Left ventricle myocardium inferior (tissue), 1 donor: ENCODE measurements at regions not wholly inside any gene's neighbourhood (a gene's known extent, or its start where the extent isn't known, plus 50 kb on each side); places are given as distances from the start of the nearest gene placed in this dataset.

Experiments
- DNase-seq: peaks from one replicate; pipeline ENCODE4 v3.0.0-alpha.2; 2020
- H3K27ac ChIP-seq: fragments of 200-600 bp; replicated peaks from 2 replicates; pipeline ENCODE4 v1.8.0; 2021
- H3K27me3 ChIP-seq: fragments of 200-600 bp; 2 replicates; pipeline ENCODE4 v1.8.0; 2021; ENCODE audit warnings: low read depth
- H3K36me3 ChIP-seq: fragments of 200-600 bp; 2 replicates; pipeline ENCODE4 v1.8.0; 2021
- H3K4me1 ChIP-seq: fragments of 200-600 bp; 2 replicates; pipeline ENCODE4 v1.8.0; 2021
- H3K4me3 ChIP-seq: fragments of 200-600 bp; 2 replicates; pipeline ENCODE4 v1.8.0; 2021; ENCODE audit warnings: mild to moderate bottlenecking, moderate library complexity
- H3K9me3 ChIP-seq: fragments of 200-600 bp; replicated peaks from 2 replicates; pipeline ENCODE4 v1.8.0; 2021
- intact Hi-C: fragments of 100-400 bp; cut with micrococcal nuclease; formaldehyde crosslinking; loops from one replicate; pipeline ENCODE4 v1.11.0; 2022
- TF ChIP-seq, protein P1 (sequence below): fragments of 200-600 bp; IDR thresholded peaks from 2 replicates; pipeline ENCODE4 v1.8.0; 2021; ENCODE audit warnings: antibody characterized with exemption, mild to moderate bottlenecking, borderline replicate concordance
- donor health status: DM: no; HTN: yes; CAD: no; lungs with severe emphysema.

DNA sequence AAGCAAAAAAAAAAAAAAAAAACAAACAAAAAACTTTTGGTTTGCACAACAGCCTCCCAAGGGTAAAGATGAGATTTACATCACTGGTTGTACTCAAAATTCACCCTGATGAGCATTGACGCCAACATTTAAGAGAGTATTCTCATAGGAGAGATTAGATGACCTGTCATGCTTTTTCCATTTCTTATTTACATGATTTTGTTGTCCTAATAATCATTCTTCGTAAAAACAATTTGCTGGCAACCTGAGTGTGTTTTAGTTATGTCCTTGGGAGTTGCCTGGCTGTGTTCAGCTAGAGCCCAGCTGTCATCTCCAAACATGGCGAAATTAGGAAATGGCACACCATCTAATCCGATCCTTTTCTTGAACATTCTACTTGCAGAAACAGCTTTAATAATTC, 186.4 kb upstream of the MRPS30 start:
- intact Hi-C loops = no loop called here
- H3K27me3 ChIP-seq = no peaks in the 10 kb centered on the region
- no peak overlapping the region for H3K27ac ChIP-seq

GRCh38 chr5:44619875-44620610, 188.7 kb upstream of the MRPS30 start:
- TF ChIP-seq, protein P1, sequence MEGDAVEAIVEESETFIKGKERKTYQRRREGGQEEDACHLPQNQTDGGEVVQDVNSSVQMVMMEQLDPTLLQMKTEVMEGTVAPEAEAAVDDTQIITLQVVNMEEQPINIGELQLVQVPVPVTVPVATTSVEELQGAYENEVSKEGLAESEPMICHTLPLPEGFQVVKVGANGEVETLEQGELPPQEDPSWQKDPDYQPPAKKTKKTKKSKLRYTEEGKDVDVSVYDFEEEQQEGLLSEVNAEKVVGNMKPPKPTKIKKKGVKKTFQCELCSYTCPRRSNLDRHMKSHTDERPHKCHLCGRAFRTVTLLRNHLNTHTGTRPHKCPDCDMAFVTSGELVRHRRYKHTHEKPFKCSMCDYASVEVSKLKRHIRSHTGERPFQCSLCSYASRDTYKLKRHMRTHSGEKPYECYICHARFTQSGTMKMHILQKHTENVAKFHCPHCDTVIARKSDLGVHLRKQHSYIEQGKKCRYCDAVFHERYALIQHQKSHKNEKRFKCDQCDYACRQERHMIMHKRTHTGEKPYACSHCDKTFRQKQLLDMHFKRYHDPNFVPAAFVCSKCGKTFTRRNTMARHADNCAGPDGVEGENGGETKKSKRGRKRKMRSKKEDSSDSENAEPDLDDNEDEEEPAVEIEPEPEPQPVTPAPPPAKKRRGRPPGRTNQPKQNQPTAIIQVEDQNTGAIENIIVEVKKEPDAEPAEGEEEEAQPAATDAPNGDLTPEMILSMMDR = no peak
- intact Hi-C loops = no loop called here
- no peak overlapping the region for H3K27ac ChIP-seq
- no peak for DNase-seq
- no peaks in the 10 kb centered on the region for H3K4me1 ChIP-seq
- no peaks in the 10 kb centered on the region for H3K9me3 ChIP-seq
- no peaks in the 10 kb centered on the region for H3K27me3 ChIP-seq
- no peaks in the 10 kb centered on the region for H3K36me3 ChIP-seq
- H3K4me3 ChIP-seq = no peak overlapping the region

More for the DNA sequence above, 186.4 kb upstream of the MRPS30 start:
- no peaks in the 10 kb centered on the region for H3K4me1 ChIP-seq
- TF ChIP-seq, protein P1 = no peak
- no peaks in the 10 kb centered on the region for H3K36me3 ChIP-seq
- no peak for DNase-seq
- H3K9me3 ChIP-seq = no peaks in the 10 kb centered on the region
- no peak overlapping the region for H3K4me3 ChIP-seq

DNA sequence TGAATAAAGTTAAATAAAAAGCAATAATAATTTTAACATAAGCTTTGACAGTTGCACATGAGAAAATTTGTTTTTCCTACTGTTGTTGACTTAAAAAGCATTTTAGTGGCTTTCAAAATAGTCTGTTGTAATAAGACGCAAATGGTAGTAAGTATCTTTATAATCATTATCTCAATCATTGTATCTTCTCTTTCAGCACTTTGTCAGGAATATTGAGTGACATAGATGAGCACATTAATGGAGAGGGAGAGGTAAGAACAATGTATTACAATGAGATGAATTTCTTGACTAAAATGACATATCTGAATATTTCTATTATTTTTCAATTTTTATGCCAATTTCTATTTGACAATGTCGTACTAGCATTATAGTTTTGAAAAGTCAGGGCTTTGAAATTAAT, 193.9 kb upstream of the MRPS30 start:
- H3K4me3 ChIP-seq = no peak overlapping the region
- no peak for DNase-seq
- TF ChIP-seq, protein P1 = no peak
- no peaks in the 10 kb centered on the region for H3K9me3 ChIP-seq
- intact Hi-C loops = no loop called here
- no peaks in the 10 kb centered on the region for H3K36me3 ChIP-seq
- H3K27ac ChIP-seq = no peak overlapping the region
- no peaks in the 10 kb centered on the region for H3K4me1 ChIP-seq
- no peaks in the 10 kb centered on the region for H3K27me3 ChIP-seq

- Histone ChIP-seq H3K27me3 (no peaks in the 10 kb centered on the region), H3K36me3 (no peaks in the 10 kb centered on the region), H3K9me3 (no peaks in the 10 kb centered on the region), H3K4me3 (no peak overlapping the region), H3K27ac (no peak overlapping the region), H3K4me1 (no peaks in the 10 kb centered on the region)
- DNase-seq = no peak
- TF ChIP-seq, protein P1 = no peak
- intact Hi-C loops = no loop called here
Observed at GRCh38 chr5:44613936-44614335, 194.8 kb upstream of the MRPS30 start.

GRCh38 chr5:44605926-44606325, 202.8 kb upstream of the MRPS30 start:
- DNase-seq = no peak
- intact Hi-C loops = no loop called here
- no peak overlapping the region for H3K4me3 ChIP-seq
- no peaks in the 10 kb centered on the region for H3K4me1 ChIP-seq
- TF ChIP-seq, protein P1 = no peak
- H3K27ac ChIP-seq = no peak overlapping the region
- H3K27me3 ChIP-seq = no peaks in the 10 kb centered on the region
- no peaks in the 10 kb centered on the region for H3K9me3 ChIP-seq
- H3K36me3 ChIP-seq = no peaks in the 10 kb centered on the region
